MM.1S (cell line): ENCODE measurements at regions not wholly inside any gene's neighbourhood (a gene's known extent, or its start where the extent isn't known, plus 50 kb on each side); places are given as distances from the start of the nearest gene placed in this dataset.

Experiments
- DNase-seq: peaks from one replicate; pipeline ENCODE4 v3.0.0-alpha.2; 2015
- H2AFZ ChIP-seq: fragments of 300-600 bp; sonication (generic); 2 replicates; pipeline ENCODE4 v1.6.0; 2016; ENCODE audit warnings: antibody characterized with exemption, low read length
- H3F3A ChIP-seq: fragments of 300-600 bp; sonication (generic); 2 replicates; pipeline ENCODE4 v1.6.1; 2016; ENCODE audit warnings: mild to moderate bottlenecking, antibody characterized with exemption, low read length, moderate library complexity, mixed read lengths; ENCODE audit not compliant: insufficient read depth
- H3K27ac ChIP-seq: fragments of 300-600 bp; sonication (generic); 2 replicates; pipeline ENCODE4 v1.5.1; 2016; ENCODE audit warnings: mild to moderate bottlenecking, low read length
- H3K27me3 ChIP-seq: fragments of 300-600 bp; sonication (generic); replicated peaks from 2 replicates; pipeline ENCODE4 v1.6.0; 2016; ENCODE audit warnings: low read length; ENCODE audit not compliant: insufficient read depth
- H3K36me3 ChIP-seq: fragments of 300-600 bp; sonication (generic); replicated peaks from 2 replicates; pipeline ENCODE4 v1.6.1; 2016; ENCODE audit warnings: mild to moderate bottlenecking, low read length, mixed read lengths; ENCODE audit not compliant: insufficient read depth
- H3K4me1 ChIP-seq: fragments of 300-600 bp; sonication (generic); 2 replicates; pipeline ENCODE4 v1.6.1; 2016; ENCODE audit warnings: low read length, mixed read lengths
- H3K4me2 ChIP-seq: fragments of 300-600 bp; sonication (generic); 2 replicates; pipeline ENCODE4 v1.6.0; 2016; ENCODE audit warnings: low read depth, low read length
- H3K4me3 ChIP-seq: fragments of 300-600 bp; sonication (generic); 2 replicates; pipeline ENCODE4 v1.5.1; 2016; ENCODE audit warnings: low read length, mixed read lengths
- H3K79me2 ChIP-seq: fragments of 300-600 bp; sonication (generic); 2 replicates; pipeline ENCODE4 v1.6.1; 2016; ENCODE audit warnings: mixed run types, low read length, mixed read lengths
- H3K9ac ChIP-seq: fragments of 300-600 bp; sonication (generic); 2 replicates; pipeline ENCODE4 v1.6.1; 2016; ENCODE audit warnings: low read length, mixed read lengths
- H3K9me2 ChIP-seq: fragments of 300-600 bp; sonication (generic); replicated peaks from 2 replicates; pipeline ENCODE4 v1.6.1; 2016; ENCODE audit warnings: mild to moderate bottlenecking, low read length, mixed read lengths; ENCODE audit not compliant: insufficient read depth
- H3K9me3 ChIP-seq: fragments of 300-600 bp; sonication (generic); replicated peaks from 2 replicates; pipeline ENCODE4 v1.6.1; 2016; ENCODE audit warnings: mild to moderate bottlenecking, low read length, mixed read lengths; ENCODE audit not compliant: insufficient read depth
- H4K20me1 ChIP-seq: fragments of 300-600 bp; sonication (generic); 2 replicates; pipeline ENCODE4 v1.6.1; 2016; ENCODE audit warnings: mild to moderate bottlenecking, low read length, moderate library complexity, mixed read lengths; ENCODE audit not compliant: insufficient read depth
- EZH2 ChIP-seq: fragments of 300-600 bp; sonication (generic); optimal IDR thresholded peaks from 2 replicates; pipeline ENCODE3; 2017; ENCODE audit warnings: low read depth, mild to moderate bottlenecking, antibody characterized with exemption, low read length, mixed read lengths
- EZH2phosphoT487 ChIP-seq: fragments of 300-600 bp; sonication (generic); IDR thresholded peaks from 2 replicates; pipeline ENCODE4 v1.6.1; 2018; ENCODE audit warnings: antibody characterized with exemption, low read length
- TF ChIP-seq, protein P1 (sequence below): fragments of 300-600 bp; sonication (generic); IDR thresholded peaks from 2 replicates; pipeline ENCODE4 v1.5.1; 2016; ENCODE audit warnings: antibody characterized with exemption, low read length, mixed read lengths

DNA sequence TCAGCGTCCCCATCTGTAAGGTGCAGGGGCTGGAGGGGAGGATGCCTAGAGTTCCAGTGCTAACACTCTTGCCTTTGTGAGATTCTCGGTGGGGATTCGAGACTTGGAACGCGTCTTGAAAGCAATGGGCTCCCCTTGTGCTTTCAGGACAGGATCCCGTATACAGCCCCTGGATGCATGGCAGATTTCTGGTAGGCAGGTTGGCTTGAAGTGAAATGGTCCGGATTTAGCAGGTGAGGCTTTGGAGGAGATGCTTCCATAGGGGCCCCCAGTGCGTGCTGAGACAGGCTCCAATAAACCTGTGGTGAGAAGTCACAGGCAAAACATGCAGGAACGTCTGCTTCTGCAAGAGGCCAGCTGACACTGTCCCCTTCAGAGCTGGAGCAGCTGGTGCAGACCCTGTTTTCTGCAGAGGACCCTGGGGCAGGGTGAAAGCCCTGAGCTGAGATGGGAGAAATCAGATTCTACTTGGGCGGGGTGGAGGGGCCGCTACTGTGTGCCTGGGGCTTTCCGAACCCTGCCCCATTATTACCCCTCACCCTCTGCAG, 270.4 kb downstream of the PTPRU start:
- Histone ChIP-seq H3K9ac (no peak overlapping the region), H3K27me3 (peaks cover 94% of the 10 kb centered on the region), H4K20me1 (no peaks in the 10 kb centered on the region), H3K9me2 (no peaks in the 10 kb centered on the region), H3K4me2 (no peak overlapping the region), H3F3A (no peaks in the 10 kb centered on the region), H3K4me1 (no peaks in the 10 kb centered on the region), H3K36me3 (no peaks in the 10 kb centered on the region), H3K4me3 (no peak overlapping the region), H3K9me3 (no peaks in the 10 kb centered on the region), H3K27ac (no peak overlapping the region), H3K79me2 (no peaks in the 10 kb centered on the region), H2AFZ (no peak overlapping the region)
- DNase-seq = no peak
- no peak for TF ChIP-seq EZH2phosphoT487
- TF ChIP-seq EZH2 = no peak
- TF ChIP-seq, protein P1, sequence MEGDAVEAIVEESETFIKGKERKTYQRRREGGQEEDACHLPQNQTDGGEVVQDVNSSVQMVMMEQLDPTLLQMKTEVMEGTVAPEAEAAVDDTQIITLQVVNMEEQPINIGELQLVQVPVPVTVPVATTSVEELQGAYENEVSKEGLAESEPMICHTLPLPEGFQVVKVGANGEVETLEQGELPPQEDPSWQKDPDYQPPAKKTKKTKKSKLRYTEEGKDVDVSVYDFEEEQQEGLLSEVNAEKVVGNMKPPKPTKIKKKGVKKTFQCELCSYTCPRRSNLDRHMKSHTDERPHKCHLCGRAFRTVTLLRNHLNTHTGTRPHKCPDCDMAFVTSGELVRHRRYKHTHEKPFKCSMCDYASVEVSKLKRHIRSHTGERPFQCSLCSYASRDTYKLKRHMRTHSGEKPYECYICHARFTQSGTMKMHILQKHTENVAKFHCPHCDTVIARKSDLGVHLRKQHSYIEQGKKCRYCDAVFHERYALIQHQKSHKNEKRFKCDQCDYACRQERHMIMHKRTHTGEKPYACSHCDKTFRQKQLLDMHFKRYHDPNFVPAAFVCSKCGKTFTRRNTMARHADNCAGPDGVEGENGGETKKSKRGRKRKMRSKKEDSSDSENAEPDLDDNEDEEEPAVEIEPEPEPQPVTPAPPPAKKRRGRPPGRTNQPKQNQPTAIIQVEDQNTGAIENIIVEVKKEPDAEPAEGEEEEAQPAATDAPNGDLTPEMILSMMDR = no peak

DNA sequence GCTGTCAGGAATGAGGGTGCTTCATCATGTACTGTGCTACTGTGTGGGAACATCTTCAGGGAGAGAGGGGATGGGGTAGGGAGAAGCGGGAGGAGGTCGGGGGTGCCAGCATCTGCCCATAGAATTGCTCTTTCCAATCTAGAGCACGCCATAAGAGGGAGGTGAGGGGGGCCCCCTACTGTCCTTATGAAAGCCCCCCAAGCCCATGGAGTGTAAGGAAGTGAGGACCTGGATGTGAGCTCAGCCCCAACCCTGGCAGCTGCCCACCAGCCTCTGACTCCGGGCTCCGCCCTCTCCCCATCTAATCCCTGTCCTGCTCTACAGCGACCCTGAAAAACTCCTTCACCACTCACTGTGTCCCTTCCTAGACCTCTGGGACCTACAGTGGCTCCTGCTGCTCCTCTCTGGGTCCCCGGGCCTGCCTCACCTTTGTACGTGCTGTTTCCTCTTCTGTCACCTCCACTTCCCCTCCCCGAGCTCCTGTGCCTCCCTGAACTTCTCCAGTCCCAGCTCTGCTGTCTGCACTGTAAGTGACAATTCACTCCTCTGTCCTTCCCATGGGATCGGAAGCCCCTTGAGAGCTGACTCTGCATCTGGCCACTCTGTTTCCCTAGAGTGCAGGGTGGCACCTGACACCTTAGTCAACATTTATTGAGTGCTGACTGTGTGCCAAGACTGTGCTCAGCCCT, 269.4 kb downstream of the PTPRU start:
- Histone ChIP-seq H3K27me3 (peaks cover 94% of the 10 kb centered on the region), H3K9ac (no peak overlapping the region)

DNA sequence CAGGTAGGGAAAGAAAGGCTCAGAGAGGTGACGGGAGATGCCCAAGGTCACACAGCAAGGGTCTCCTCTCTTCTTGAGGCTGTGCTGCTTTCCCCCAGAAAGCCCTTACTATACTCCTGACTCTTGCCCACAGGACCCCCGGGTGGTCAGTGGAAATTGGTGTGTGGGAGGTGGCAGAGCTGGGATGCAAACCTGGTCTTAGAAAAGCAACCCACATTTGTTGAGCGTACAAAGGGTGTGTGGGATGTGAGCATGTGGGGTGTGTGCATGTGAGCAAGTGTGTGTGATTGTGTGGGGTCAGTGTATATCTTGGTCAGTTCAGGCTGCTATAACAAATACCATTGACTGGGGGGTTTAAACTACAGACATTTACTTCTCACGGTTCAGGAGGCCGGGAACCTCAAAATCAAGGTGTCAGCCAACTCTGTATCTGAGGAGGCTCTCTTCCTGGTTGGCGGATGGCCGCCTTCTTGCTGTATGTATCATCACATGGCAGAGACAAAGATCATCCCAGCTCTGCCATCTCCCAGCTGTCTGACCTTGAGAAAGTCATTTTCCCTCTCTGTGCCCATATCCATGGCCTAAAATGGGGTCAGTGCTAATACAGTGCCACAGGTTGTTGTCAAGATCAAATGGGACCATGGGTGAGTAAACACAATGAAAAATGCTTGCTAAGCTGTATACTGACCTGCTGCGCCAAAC, 268.5 kb downstream of the PTPRU start:
- H3K4me2 ChIP-seq = no peak overlapping the region
- no peak for DNase-seq
- H3K79me2 ChIP-seq = no peaks in the 10 kb centered on the region
- no peak for TF ChIP-seq EZH2phosphoT487
- TF ChIP-seq, protein P1 = no peak
- no peak for TF ChIP-seq EZH2
- no peaks in the 10 kb centered on the region for H3K36me3 ChIP-seq
- H3K27me3 ChIP-seq = peaks cover 94% of the 10 kb centered on the region
- no peak overlapping the region for H3K9ac ChIP-seq
- H3K9me3 ChIP-seq = no peaks in the 10 kb centered on the region
- no peak overlapping the region for H2AFZ ChIP-seq
- no peak overlapping the region for H3K4me3 ChIP-seq
- H4K20me1 ChIP-seq = no peaks in the 10 kb centered on the region
- no peaks in the 10 kb centered on the region for H3K9me2 ChIP-seq
- no peaks in the 10 kb centered on the region for H3K4me1 ChIP-seq
- H3F3A ChIP-seq = no peaks in the 10 kb centered on the region
- H3K27ac ChIP-seq = no peak overlapping the region

More for the DNA sequence above, 269.4 kb downstream of the PTPRU start:
- H3K9me2 ChIP-seq = no peaks in the 10 kb centered on the region
- no peaks in the 10 kb centered on the region for H3K36me3 ChIP-seq
- no peaks in the 10 kb centered on the region for H3K9me3 ChIP-seq
- no peaks in the 10 kb centered on the region for H3K79me2 ChIP-seq
- H3K27ac ChIP-seq = no peak overlapping the region
- H3K4me1 ChIP-seq = no peaks in the 10 kb centered on the region
- H4K20me1 ChIP-seq = no peaks in the 10 kb centered on the region
- no peak for DNase-seq
- H2AFZ ChIP-seq = no peak overlapping the region
- H3K4me3 ChIP-seq = no peak overlapping the region
- TF ChIP-seq EZH2 = no peak
- TF ChIP-seq, protein P1 = no peak
- TF ChIP-seq EZH2phosphoT487 = no peak
- no peaks in the 10 kb centered on the region for H3F3A ChIP-seq
- no peak overlapping the region for H3K4me2 ChIP-seq
